HepG2 (cell line): ENCODE measurements at regions not wholly inside any gene's neighbourhood (a gene's known extent, or its start where the extent isn't known, plus 50 kb on each side); places are given as distances from the start of the nearest gene placed in this dataset.

Source experiments
- CTCF ChIP-seq: sonication (generic); formaldehyde crosslinking; IDR thresholded peaks from 2 replicates; pipeline ENCODE4 v1.5.0; 2020; ENCODE audit warnings: mild to moderate bottlenecking, missing genetic modification reagents, moderate library complexity
- PATZ1 ChIP-seq: sonication (generic); formaldehyde crosslinking; IDR thresholded peaks from 2 replicates; pipeline ENCODE4 v1.4.0; 2020; ENCODE audit warnings: missing genetic modification reagents
- TCF7L2 ChIP-seq: IDR thresholded peaks from 2 replicates; pipeline ENCODE4 v1.6.1; 2011; ENCODE audit warnings: mild to moderate bottlenecking, low read depth, low read length, moderate library complexity
- TFDP1 ChIP-seq: IDR thresholded peaks from 2 replicates; pipeline ENCODE4 v1.6.1; 2016; ENCODE audit warnings: missing compliant biosample characterization, missing genetic modification reagents, borderline replicate concordance

GRCh38 chr10:113239566-113240350 lies 289.7 kb downstream of the TCF7L2 start:
- TF ChIP-seq CTCF (CRISPR knock-in tag) = no peak
- no peak for TF ChIP-seq PATZ1
- no peak for TF ChIP-seq TFDP1 (CRISPR knock-in tag)
- TF ChIP-seq TCF7L2 = no peak
